Vagina (tissue), 2 donors: ENCODE measurements at regions not wholly inside any gene's neighbourhood (a gene's known extent, or its start where the extent isn't known, plus 50 kb on each side); places are given as distances from the start of the nearest gene placed in this dataset.

Experiments
- POLR2A ChIP-seq, 2 donors: fragments of 450-650 bp; IDR thresholded peaks; one replicate each; pipeline ENCODE4 v1.6.1; 2017; ENCODE audit warnings: antibody characterized with exemption in 2 of 2, mild to moderate bottlenecking in 2 of 2, moderate library complexity in 2 of 2
- POLR2AphosphoS5 ChIP-seq, 2 donors: sonication (generic); formaldehyde crosslinking; IDR thresholded peaks; one replicate each; pipeline ENCODE4 v1.9.0; 2017; ENCODE audit warnings: antibody characterized with exemption in 2 of 2, mild to moderate bottlenecking in 2 of 2, low read depth in 1 of 2; ENCODE audit not compliant: insufficient read depth in 1 of 2

GRCh38 chr3:67215690-67216089 lies 217.6 kb downstream of the KBTBD8 start:
- TF ChIP-seq POLR2A (IDR thresholded peaks at IDR 0.05) (no peak), POLR2AphosphoS5 (IDR thresholded peaks at IDR 0.05; ENCODE audit: insufficient read depth in 1 of 2, low read depth in 1 of 2) (no peak)
